H1 (cell line): ENCODE measurements at regions not wholly inside any gene's neighbourhood (a gene's known extent, or its start where the extent isn't known, plus 50 kb on each side); places are given as distances from the start of the nearest gene placed in this dataset.

Experiments
- CTCF ChIA-PET: fragments of 300-600 bp; sonication (Branson Sonifier 250); formaldehyde crosslinking; loops from one replicate; lab custom pipeline; 2021; ENCODE audit not compliant: partially characterized antibody; lab: Charles Lee
- POLR2A ChIA-PET: fragments of 300-600 bp; sonication (Branson Sonifier 250); formaldehyde crosslinking; loops from one replicate; lab custom pipeline; 2021; ENCODE audit warnings: inconsistent platforms; ENCODE audit not compliant: partially characterized antibody; lab: Charles Lee
- DNase-seq, 2 experiments: peaks; one replicate each; pipeline versions ENCODE4 v3.0.0 to v3.0.0-alpha.2; 2010 to 2022; ENCODE audit warnings: low spot score in 2 of 2, low read depth in 1 of 2, mixed read lengths in 1 of 2
- FAIRE-seq: peaks from 2 replicates; lab custom pipeline; 2011; peaks lifted over from hg19 to GRCh38; lab: Jason Lieb, UNC
- H2AFZ ChIP-seq: 2 replicates; pipeline ENCODE4 v1.8.1; 2012; ENCODE audit warnings: low read length, inconsistent platforms
- H2AK5ac ChIP-seq: 2 replicates; pipeline ENCODE4 v1.6.1; 2013; ENCODE audit warnings: low read depth, low read length
- H2BK120ac ChIP-seq: replicated peaks from 2 replicates; pipeline ENCODE3; 2013; ENCODE audit warnings: low read depth, low read length, inconsistent platforms
- H2BK12ac ChIP-seq: 2 replicates; pipeline ENCODE4 v1.6.1; 2013; ENCODE audit warnings: low read depth, low read length
- H2BK15ac ChIP-seq: 2 replicates; pipeline ENCODE4 v1.6.1; 2013; ENCODE audit warnings: low read length
- H2BK20ac ChIP-seq: 2 replicates; pipeline ENCODE4 v1.6.1; 2013; ENCODE audit warnings: low read length
- H2BK5ac ChIP-seq: 2 replicates; pipeline ENCODE4 v1.6.1; 2013; ENCODE audit warnings: low read depth, low read length
- H3K14ac ChIP-seq: 2 replicates; pipeline ENCODE4 v1.6.1; 2013; ENCODE audit warnings: inconsistent platforms; ENCODE audit not compliant: insufficient read length
- H3K18ac ChIP-seq: 2 replicates; pipeline ENCODE4 v1.6.1; 2013; ENCODE audit warnings: low read length; ENCODE audit errors: extremely low read depth
- H3K23ac ChIP-seq: 2 replicates; pipeline ENCODE4 v1.6.1; 2013; ENCODE audit warnings: inconsistent platforms; ENCODE audit not compliant: insufficient read length
- H3K23me2 ChIP-seq: 2 replicates; pipeline ENCODE4 v1.6.1; 2013; ENCODE audit warnings: low read depth, low read length
- H3K27ac ChIP-seq: 2 replicates; pipeline ENCODE4 v1.6.1; 2011; ENCODE audit warnings: low read depth, low read length, inconsistent platforms
- H3K27me3 ChIP-seq, 4 experiments: replicated peaks in 1 of 4; 1 replicate in 1 of 4; 2 replicates in 3 of 4; pipeline versions ENCODE4 v1.6.1 to v1.8.1; 2011 to 2013; ENCODE audit warnings: low read length in 3 of 4, mild to moderate bottlenecking in 3 of 4, inconsistent platforms in 2 of 4, mixed read lengths in 2 of 4, moderate library complexity in 1 of 4; ENCODE audit not compliant: control insufficient read depth in 3 of 4, insufficient read depth in 3 of 4; ENCODE audit errors: extremely low read depth in 1 of 4
- H3K36me3 ChIP-seq, 4 experiments: 2 replicates each; pipeline versions ENCODE4 v1.6.1 to v1.8.1; 2011 to 2013; ENCODE audit warnings: mild to moderate bottlenecking in 4 of 4, low read length in 3 of 4, moderate library complexity in 2 of 4, control low read depth in 1 of 4, inconsistent platforms in 1 of 4; ENCODE audit not compliant: insufficient read depth in 4 of 4, control insufficient read depth in 2 of 4
- H3K4ac ChIP-seq: replicated peaks from 2 replicates; pipeline ENCODE3; 2013; ENCODE audit warnings: low read length, low read depth, mixed read lengths, inconsistent platforms; ENCODE audit not compliant: insufficient read length
- H3K4me1 ChIP-seq, 4 experiments: replicated peaks in 1 of 4; 1 replicate in 1 of 4; 2 replicates in 3 of 4; pipeline versions ENCODE4 v1.6.1 to v1.8.1; 2011 to 2013; ENCODE audit warnings: low read length in 3 of 4, inconsistent platforms in 2 of 4, mixed read lengths in 1 of 4; ENCODE audit not compliant: insufficient read depth in 4 of 4, control insufficient read depth in 3 of 4
- H3K4me2 ChIP-seq, 2 experiments: 2 replicates each; pipeline versions ENCODE4 v1.6.1 to v1.8.1; 2011 to 2013; ENCODE audit warnings: low read depth in 2 of 2, low read length in 2 of 2, control low read depth in 1 of 2, inconsistent platforms in 1 of 2, mild to moderate bottlenecking in 1 of 2; ENCODE audit not compliant: insufficient read depth in 1 of 2
- H3K4me3 ChIP-seq, 4 experiments: fragments of 200-600, 300-600 bp in 1 of 4; sonication (generic), shearing (Covaris generic), sonication (Bioruptor Twin) in 1 of 4; 2 replicates each; pipeline versions ENCODE4 v1.5.1 to v1.8.1; 2011 to 2016; ENCODE audit warnings: low read length in 4 of 4, low read depth in 3 of 4, control low read depth in 2 of 4, inconsistent platforms in 2 of 4, mild to moderate bottlenecking in 2 of 4, mixed read lengths in 1 of 4, moderate library complexity in 1 of 4; ENCODE audit not compliant: insufficient read depth in 2 of 4; ENCODE audit errors: extremely low read depth in 1 of 4
- H3K56ac ChIP-seq: replicated peaks from 2 replicates; pipeline ENCODE3; 2013; ENCODE audit warnings: low read depth, mild to moderate bottlenecking, mixed read lengths, low read length, inconsistent platforms; ENCODE audit not compliant: insufficient read length
- H3K79me1 ChIP-seq: 2 replicates; pipeline ENCODE4 v1.6.1; 2013; ENCODE audit warnings: low read depth, low read length, control low read depth
- H3K79me2 ChIP-seq, 2 experiments: 2 replicates each; pipeline versions ENCODE4 v1.6.1 to v1.8.1; 2012 to 2013; ENCODE audit warnings: low read length in 2 of 2, mild to moderate bottlenecking in 2 of 2, inconsistent platforms in 1 of 2; ENCODE audit not compliant: insufficient read depth in 2 of 2, control insufficient read depth in 1 of 2
- H3K9ac ChIP-seq, 4 experiments: replicated peaks in 1 of 4; 1 replicate in 1 of 4; 2 replicates in 3 of 4; pipeline versions ENCODE4 v1.6.1 to v1.8.1; 2011 to 2013; ENCODE audit warnings: low read depth in 3 of 4, low read length in 3 of 4, control low read depth in 2 of 4, mild to moderate bottlenecking in 2 of 4, moderate library complexity in 2 of 4, inconsistent platforms in 1 of 4; ENCODE audit errors: extremely low read depth in 1 of 4
- H3K9me3 ChIP-seq, 2 experiments: 2 replicates each; pipeline versions ENCODE4 v1.6.1 to v1.8.1; 2012 to 2013; ENCODE audit warnings: mild to moderate bottlenecking in 2 of 2, moderate library complexity in 2 of 2, control low read depth in 1 of 2, inconsistent platforms in 1 of 2, low read depth in 1 of 2, low read length in 1 of 2, mixed read lengths in 1 of 2; ENCODE audit not compliant: insufficient read depth in 2 of 2
- H4K20me1 ChIP-seq, 2 experiments: replicated peaks in 1 of 2; 2 replicates each; pipeline versions ENCODE3 to v1.8.1; 2011 to 2013; ENCODE audit warnings: inconsistent platforms in 2 of 2, low read length in 2 of 2, mild to moderate bottlenecking in 1 of 2; ENCODE audit not compliant: insufficient read depth in 2 of 2, control insufficient read depth in 1 of 2
- H4K5ac ChIP-seq: 2 replicates; pipeline ENCODE4 v1.6.1; 2013; ENCODE audit warnings: low read length, low read depth, mixed read lengths, inconsistent platforms; ENCODE audit not compliant: insufficient read length
- H4K8ac ChIP-seq: 2 replicates; pipeline ENCODE4 v1.8.0; 2013; ENCODE audit warnings: mild to moderate bottlenecking, moderate library complexity, low read length, inconsistent platforms; ENCODE audit not compliant: insufficient read depth; ENCODE audit errors: extremely low read depth
- H4K91ac ChIP-seq: replicated peaks from 2 replicates; pipeline ENCODE3; 2013; ENCODE audit warnings: low read length, mixed read lengths, inconsistent platforms; ENCODE audit not compliant: insufficient read length
- HDAC6 ChIP-seq: IDR thresholded peaks from one replicate; pipeline ENCODE4 v1.7.1; 2012; ENCODE audit warnings: low read depth, mild to moderate bottlenecking, inconsistent platforms, low read length, moderate library complexity
- RAD21 ChIP-seq, 2 experiments: IDR thresholded peaks in 1 of 2; conservative IDR thresholded peaks in 1 of 2; 2 replicates each; pipeline ENCODE4 v1.6.1; 2011; ENCODE audit warnings: low read depth in 2 of 2, low read length in 2 of 2, improper control_type of control experiment in 1 of 2, inconsistent platforms in 1 of 2, mild to moderate bottlenecking in 1 of 2, moderate library complexity in 1 of 2
- RBBP5 ChIP-seq: IDR thresholded peaks from 2 replicates; pipeline ENCODE4 v1.7.1; 2012; ENCODE audit warnings: low read depth, mild to moderate bottlenecking, inconsistent platforms, low read length, moderate library complexity, borderline replicate concordance
- SAP30 ChIP-seq: fragments of 300-600 bp; sonication (generic); IDR thresholded peaks from 2 replicates; pipeline ENCODE4 v1.7.1; 2012; ENCODE audit warnings: low read length, moderate library complexity, mild to moderate bottlenecking, inconsistent platforms; ENCODE audit not compliant: insufficient read depth, insufficient replicate concordance
- SP1 ChIP-seq: IDR thresholded peaks from 2 replicates; pipeline ENCODE4 v1.6.1; 2011; ENCODE audit warnings: low read depth, low read length
- SRF ChIP-seq: IDR thresholded peaks from 2 replicates; pipeline ENCODE4 v1.6.1; 2011; ENCODE audit warnings: mild to moderate bottlenecking, low read depth, low read length, moderate library complexity
- TCF12 ChIP-seq: IDR thresholded peaks from 2 replicates; pipeline ENCODE4 v1.6.1; 2011; ENCODE audit warnings: low read depth, mild to moderate bottlenecking, low read length
- WGBS, 2 experiments: shearing (Covaris generic) in 1 of 2; methylation state at CpG; one replicate each; pipeline versions ENCODE4 v1.1.6 to v1.1.7; 2013 to 2015; ENCODE audit warnings: low lambda C conversion rate in 2 of 2, mixed read lengths in 2 of 2, inconsistent platforms in 1 of 2, low coverage in 1 of 2, missing lambda C conversion rate in 1 of 2; ENCODE audit not compliant: insufficient replicate concordance in 2 of 2, insufficient coverage in 1 of 2, insufficient read length in 1 of 2; ENCODE audit errors: extremely low coverage in 1 of 2, missing lambda C conversion rate in 1 of 2; 5-methylcytosine and 5-hydroxymethylcytosine counted together

DNA sequence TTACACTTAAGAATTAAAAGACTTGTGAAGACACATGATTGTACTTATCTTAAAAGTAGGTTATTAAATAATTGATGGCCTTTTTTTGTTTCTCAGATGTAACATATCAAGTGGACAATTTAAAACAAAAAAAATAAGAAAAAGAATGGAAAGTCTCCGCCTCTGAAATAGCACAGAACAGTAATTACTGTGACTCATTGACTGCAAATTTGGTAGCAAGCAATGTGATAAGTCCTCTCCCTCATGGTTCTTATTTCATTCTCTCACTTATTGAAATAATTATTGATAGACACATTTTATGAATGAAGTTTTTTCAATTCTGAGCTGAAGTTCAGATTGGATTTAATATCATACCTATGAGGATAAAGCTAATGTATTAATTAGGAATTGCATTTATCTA lies 717.9 kb upstream of the LUZP2 start:
- H3K4me1 ChIP-seq, result no peaks in the 10 kb centered on the region
- H3K79me1 ChIP-seq, result no peaks in the 10 kb centered on the region
- TF ChIP-seq RAD21 (IDR thresholded peaks at IDR 0.05 in 1 of 2, conservative IDR thresholded peaks at IDR 0.05 in 1 of 2; ENCODE audit: low read depth in 2 of 2, low read length in 2 of 2), result no peak
- no peak for TF ChIP-seq RBBP5
- TF ChIP-seq HDAC6, result no peak
- no peak for TF ChIP-seq SP1
- no peak for TF ChIP-seq TCF12
- TF ChIP-seq SAP30, result no peak
- TF ChIP-seq SRF, result no peak
- no peak overlapping the region for H3K23ac ChIP-seq
- ChIA-PET CTCF (interaction anchor here (0.6 kb wide), 1 partner anchor 1272 kb away, joined by 3 read pairs; no protein-coding TSS in a partner anchor), POLR2A (no interaction called here)
- no peak overlapping the region for H2BK120ac ChIP-seq
- H3K56ac ChIP-seq, result no peak overlapping the region
- H3K9ac ChIP-seq, result no peak overlapping the region
- no peak overlapping the region for H2BK20ac ChIP-seq
- H3K18ac ChIP-seq, result no peak overlapping the region
- H3K4me3 ChIP-seq, result no peak overlapping the region
- no peak overlapping the region for H3K4me2 ChIP-seq
- H2BK15ac ChIP-seq, result no peak overlapping the region
- H4K8ac ChIP-seq, result no peak overlapping the region
- H2BK12ac ChIP-seq, result no peak overlapping the region
- H2BK5ac ChIP-seq, result no peak overlapping the region
- no peaks in the 10 kb centered on the region for H3K79me2 ChIP-seq
- no peak overlapping the region for H4K5ac ChIP-seq
- no peak overlapping the region for H3K4ac ChIP-seq
- no peaks in the 10 kb centered on the region for H3K9me3 ChIP-seq
- DNase-seq, result no peak
- H3K23me2 ChIP-seq, result no peaks in the 10 kb centered on the region
- no peak for FAIRE-seq
- H3K14ac ChIP-seq, result no peak overlapping the region
- no peak overlapping the region for H2AFZ ChIP-seq
- no peaks in the 10 kb centered on the region for H3K27me3 ChIP-seq
- no peaks in the 10 kb centered on the region for H3K36me3 ChIP-seq
- WGBS, 2 experiments, result 95% methylated on average over 1 of the region's 1 CpG; no CpG with 5 or more reads in 1 of the 2 experiments
- no peaks in the 10 kb centered on the region for H4K20me1 ChIP-seq
- H3K27ac ChIP-seq, result no peak overlapping the region
- H2AK5ac ChIP-seq, result no peak overlapping the region
- no peak overlapping the region for H4K91ac ChIP-seq
